HFF-Myc (cell line): ENCODE measurements at regions not wholly inside any gene's neighbourhood (a gene's known extent, or its start where the extent isn't known, plus 50 kb on each side); places are given as distances from the start of the nearest gene placed in this dataset.

Experiments
- DNase-seq: peaks from one replicate; pipeline ENCODE4 v3.0.0-alpha.2; 2011; ENCODE audit warnings: low read depth; ENCODE audit errors: extremely low read depth
- H3K4me3 ChIP-seq: replicated peaks from 2 replicates; pipeline ENCODE4 v1.5.1; 2011; ENCODE audit warnings: low read depth, mild to moderate bottlenecking, control low read depth, low read length
- CTCF ChIP-seq: IDR thresholded peaks from 2 replicates; pipeline ENCODE4 v1.5.1; 2012; ENCODE audit warnings: mild to moderate bottlenecking, low read depth, low read length, control low read depth; ENCODE audit errors: missing control alignments

- no peak for TF ChIP-seq CTCF
- no peak overlapping the region for H3K4me3 ChIP-seq
- DNase-seq, result no peak
Observed at GRCh38 chrX:109936114-109936513, 66.8 kb upstream of the TMEM164 start.

- DNase-seq, result no peak
- no peak overlapping the region for H3K4me3 ChIP-seq
- no peak for TF ChIP-seq CTCF
Observed at GRCh38 chrX:109936598-109936997, 66.3 kb upstream of the TMEM164 start.

- TF ChIP-seq CTCF, result no peak
- no peak overlapping the region for H3K4me3 ChIP-seq
- DNase-seq, result no peak
Observed at GRCh38 chrX:109939498-109939897, 63.4 kb upstream of the TMEM164 start.

GRCh38 chrX:109940411-109940810, 62.5 kb upstream of the TMEM164 start:
- no peak for TF ChIP-seq CTCF
- no peak for DNase-seq
- H3K4me3 ChIP-seq, result no peak overlapping the region

GRCh38 chrX:109943092-109943739, 59.7 kb upstream of the TMEM164 start:
- no peak for DNase-seq
- H3K4me3 ChIP-seq, result no peak overlapping the region
- TF ChIP-seq CTCF, result no peak

- DNase-seq, result no peak
- H3K4me3 ChIP-seq, result no peak overlapping the region
- TF ChIP-seq CTCF, result no peak
Observed at GRCh38 chrX:109943740-109944092, 59.2 kb upstream of the TMEM164 start.

- no peak for DNase-seq
- TF ChIP-seq CTCF, result no peak
- H3K4me3 ChIP-seq, result no peak overlapping the region
Observed at GRCh38 chrX:109952050-109952449, 50.9 kb upstream of the TMEM164 start.
